HG02763 (cell line): ENCODE measurements at regions not wholly inside any gene's neighbourhood (a gene's known extent, or its start where the extent isn't known, plus 50 kb on each side); places are given as distances from the start of the nearest gene placed in this dataset.

ENCODE experiments used
- ATAC-seq: cut with Tn5 transposase; IDR thresholded peaks from one replicate; pipeline ENCODE4 v1.9.1; 2021; ENCODE audit warnings: mild to moderate bottlenecking, moderate library complexity; ENCODE audit not compliant: unreplicated experiment

- no peak for ATAC-seq
Measured at GRCh38 chr2:6381326-6381725, 484.4 kb downstream of the CMPK2 start.

GRCh38 chr2:6384341-6384740, 481.4 kb downstream of the CMPK2 start:
- no peak for ATAC-seq

GRCh38 chr2:6392354-6392753, 473.4 kb downstream of the CMPK2 start:
- no peak for ATAC-seq

- ATAC-seq: no peak
Measured at GRCh38 chr2:6392966-6393365, 472.7 kb downstream of the CMPK2 start.

- no peak for ATAC-seq
Measured at GRCh38 chr2:6393819-6394218, 471.9 kb downstream of the CMPK2 start.

GRCh38 chr2:6394276-6394675, 471.4 kb downstream of the CMPK2 start:
- no peak for ATAC-seq

GRCh38 chr2:6398421-6398820, 467.3 kb downstream of the CMPK2 start:
- no peak for ATAC-seq

GRCh38 chr2:6401301-6401700, 464.4 kb downstream of the CMPK2 start:
- ATAC-seq: no peak

- no peak for ATAC-seq
Measured at GRCh38 chr2:6408057-6408456, 457.6 kb downstream of the CMPK2 start.

GRCh38 chr2:6410313-6410712, 455.4 kb downstream of the CMPK2 start:
- ATAC-seq: no peak

GRCh38 chr2:6412533-6413091, 453.1 kb downstream of the CMPK2 start:
- ATAC-seq: no peak

GRCh38 chr2:6417050-6417449, 448.7 kb downstream of the CMPK2 start:
- no peak for ATAC-seq

GRCh38 chr2:6418291-6418690, 447.4 kb downstream of the CMPK2 start:
- no peak for ATAC-seq

- no peak for ATAC-seq
Measured at GRCh38 chr2:6421138-6421730, 444.5 kb downstream of the CMPK2 start.

GRCh38 chr2:6421888-6422287, 443.8 kb downstream of the CMPK2 start:
- no peak for ATAC-seq

GRCh38 chr2:6423157-6423556, 442.6 kb downstream of the CMPK2 start:
- ATAC-seq: no peak

GRCh38 chr2:6423944-6424343, 441.8 kb downstream of the CMPK2 start:
- no peak for ATAC-seq

- ATAC-seq: no peak
Measured at GRCh38 chr2:6425032-6425431, 440.7 kb downstream of the CMPK2 start.

- no peak for ATAC-seq
Measured at GRCh38 chr2:6429210-6429986, 436.3 kb downstream of the CMPK2 start.

- ATAC-seq: no peak
Measured at GRCh38 chr2:6434438-6434837, 431.3 kb downstream of the CMPK2 start.

- no peak for ATAC-seq
Measured at GRCh38 chr2:6441800-6442199, 423.9 kb downstream of the CMPK2 start.

- no peak for ATAC-seq
Measured at GRCh38 chr2:6442252-6442985, 423.3 kb downstream of the CMPK2 start.
